NCI-H146 treated with DMSO at 0.1 percent for 48 hours (cell line): ENCODE measurements at regions not wholly inside any gene's neighbourhood (a gene's known extent, or its start where the extent isn't known, plus 50 kb on each side); places are given as distances from the start of the nearest gene placed in this dataset.

Source experiments
- DNase-seq: peaks from one replicate; lab custom pipeline; 2025; ENCODE audit not compliant: unreplicated experiment; lab: John Stamatoyannopoulos, UW

DNA sequence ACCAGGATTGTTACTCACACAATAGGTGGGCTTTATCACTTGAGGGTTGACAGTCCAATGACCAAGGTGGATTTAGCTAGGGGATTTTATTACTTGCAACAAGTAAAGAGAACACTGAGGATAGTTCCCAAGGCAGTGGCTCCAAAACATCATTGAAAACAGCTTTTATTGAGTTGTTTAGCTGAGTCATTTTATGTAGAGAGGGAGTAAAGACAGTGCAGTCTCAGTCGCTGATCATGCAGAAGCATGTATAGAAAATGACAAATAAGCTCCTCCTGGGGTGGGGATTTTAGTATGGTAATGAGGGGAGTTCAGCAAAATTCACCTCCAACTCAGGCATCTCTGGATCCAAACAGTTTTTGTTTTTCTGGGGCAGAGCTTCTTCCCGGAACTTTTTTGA is 163.0 kb upstream of the CCDC179 start:
- DNase-seq, result no peak

DNA sequence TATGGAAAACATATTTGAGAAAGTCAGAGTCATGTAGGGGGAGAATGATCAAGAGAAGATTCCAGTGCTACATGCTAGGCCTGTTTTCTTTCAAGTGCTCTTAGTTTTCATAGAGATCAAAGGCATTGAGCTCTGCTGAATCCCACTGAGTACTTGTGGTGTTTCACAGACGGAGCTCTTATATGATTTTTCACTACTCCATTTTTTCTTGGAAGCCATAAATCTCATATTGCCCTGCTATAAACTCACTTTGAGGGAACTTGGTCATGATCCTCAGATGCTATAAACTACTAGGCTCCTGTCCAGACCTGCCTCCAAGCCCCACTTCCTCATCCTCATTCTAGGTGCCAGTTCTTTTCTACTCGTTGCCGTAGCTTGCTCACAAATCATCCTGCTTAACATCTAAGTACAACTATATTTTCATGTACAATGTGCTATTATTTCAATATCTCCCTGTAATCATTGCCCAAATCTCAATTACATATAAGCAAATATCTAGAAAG is 180.8 kb upstream of the CCDC179 start:
- DNase-seq, result no peak

DNA sequence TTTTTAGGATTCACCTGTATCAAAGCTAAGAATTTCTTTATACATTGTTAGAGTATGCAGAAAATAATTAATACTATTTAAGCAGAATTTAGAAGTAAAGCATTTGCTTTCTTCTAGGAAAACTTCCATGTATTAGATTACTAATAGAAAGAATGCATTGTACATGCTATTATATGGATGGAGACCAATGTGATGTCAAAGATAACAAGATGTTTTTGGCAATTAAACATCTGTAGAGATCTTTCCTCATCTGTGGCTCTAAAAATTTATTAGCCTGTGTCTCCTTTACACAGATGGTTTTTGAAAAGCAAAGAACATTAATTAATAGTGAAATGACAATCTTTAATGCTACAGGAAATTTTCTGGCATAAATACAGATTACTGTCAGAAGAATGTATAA is 198.4 kb upstream of the CCDC179 start:
- no peak for DNase-seq

DNA sequence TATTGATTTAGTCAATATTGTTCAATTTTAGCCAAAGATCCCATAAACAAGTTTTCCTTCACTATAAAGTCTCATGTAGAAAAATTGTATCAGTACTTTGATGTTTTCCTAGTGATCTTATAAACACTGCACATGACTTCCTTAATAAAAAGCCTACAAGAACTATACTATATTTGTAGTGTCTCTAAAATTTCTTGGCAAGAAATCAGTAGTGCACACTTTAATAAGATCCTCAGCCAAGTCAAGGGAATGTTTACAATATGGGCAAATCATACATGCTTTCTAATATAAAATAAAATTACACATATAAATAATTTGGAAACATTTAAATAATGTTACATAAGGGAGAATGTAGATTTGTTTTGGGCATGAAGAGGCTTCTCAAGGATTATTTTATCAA is 203.0 kb upstream of the CCDC179 start:
- DNase-seq, result no peak

DNA sequence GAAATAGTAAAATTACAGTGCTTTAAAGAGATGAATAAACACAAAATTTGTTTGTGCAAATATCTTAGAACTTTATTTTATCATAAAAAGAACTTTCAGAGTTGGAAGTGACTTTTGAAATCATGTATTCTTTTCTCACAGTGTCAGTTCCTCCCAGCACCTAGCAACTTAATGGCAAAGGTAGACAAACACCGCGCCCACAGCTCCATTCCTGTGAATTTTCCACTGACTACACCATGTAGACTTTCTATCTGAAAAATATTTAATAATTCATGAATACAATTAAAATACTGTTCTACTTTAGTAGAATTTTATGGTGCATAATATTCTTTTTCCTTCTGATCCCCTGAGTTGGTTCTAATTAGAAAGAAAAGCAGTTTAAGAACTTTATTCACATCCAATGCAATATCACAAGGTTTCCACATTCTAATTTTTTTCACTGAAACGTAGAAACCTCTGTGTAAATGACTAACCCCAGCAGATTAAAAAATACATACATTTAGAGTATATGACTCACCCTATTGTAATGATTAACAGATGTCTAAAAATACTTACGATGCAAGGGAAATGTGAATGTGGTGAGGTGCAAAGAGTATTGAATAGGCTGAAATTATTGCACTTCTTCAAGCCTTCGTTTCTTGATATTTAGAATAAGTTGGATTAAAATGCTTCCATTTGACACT is 218.2 kb upstream of the CCDC179 start:
- no peak for DNase-seq

DNA sequence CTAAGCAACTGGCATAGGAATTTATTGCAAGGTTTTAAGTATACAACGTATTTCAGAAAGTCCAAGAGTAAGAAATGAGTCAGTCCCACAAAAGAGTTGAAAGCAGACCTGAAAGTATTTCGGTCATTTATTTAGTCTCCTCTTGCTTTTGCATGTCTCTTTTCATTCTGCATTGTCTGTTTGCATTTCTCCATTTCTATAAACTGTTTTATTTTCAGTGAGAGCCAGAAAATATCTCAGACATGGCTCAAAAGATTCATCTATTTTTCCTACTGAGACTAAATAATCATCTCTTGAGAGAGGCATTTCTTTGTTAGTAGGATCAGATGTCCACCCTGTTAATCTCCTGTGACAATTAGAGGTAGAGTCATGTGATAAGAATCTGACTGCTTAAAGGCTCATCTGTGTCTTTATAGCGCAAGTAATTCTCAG is 219.1 kb upstream of the CCDC179 start:
- no peak for DNase-seq

DNA sequence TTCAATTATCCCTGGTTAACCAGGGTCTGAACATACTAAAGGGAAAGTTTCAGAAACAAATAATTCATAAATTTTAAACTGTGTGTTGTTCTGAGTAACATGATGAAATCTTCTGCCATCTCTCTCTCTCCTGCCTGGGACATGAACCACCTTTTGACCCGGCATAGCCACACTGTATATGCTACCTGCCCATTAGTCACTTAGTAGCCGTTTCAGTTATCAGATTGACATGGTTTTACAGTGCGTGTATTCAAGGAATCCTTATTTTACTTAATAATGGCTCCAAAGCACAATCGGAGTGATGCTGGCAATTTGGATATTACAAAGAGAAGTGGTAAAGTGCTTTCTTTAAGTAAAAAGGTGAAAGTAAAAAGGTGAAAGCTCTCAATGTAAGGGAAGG is 227.1 kb upstream of the CCDC179 start:
- DNase-seq, result no peak

DNA sequence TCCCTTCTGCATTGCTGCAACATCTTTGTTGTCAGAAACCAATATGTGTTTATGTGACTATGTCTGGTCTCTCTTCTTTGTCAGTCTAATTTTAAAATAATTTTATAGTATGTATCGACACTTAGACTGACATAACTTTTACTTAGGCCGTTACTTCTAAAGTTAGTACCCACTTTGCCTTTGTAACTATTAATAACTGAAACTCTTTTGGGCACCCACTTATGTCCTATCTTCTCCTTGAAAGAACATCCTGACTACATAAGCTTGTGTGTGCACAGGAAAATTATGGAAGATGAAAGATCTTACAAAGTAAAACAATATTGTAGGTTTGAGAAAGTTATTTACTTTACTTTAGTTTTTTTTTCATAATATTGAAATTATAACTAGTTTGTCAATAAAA is 230.4 kb upstream of the CCDC179 start:
- DNase-seq, result no peak

DNA sequence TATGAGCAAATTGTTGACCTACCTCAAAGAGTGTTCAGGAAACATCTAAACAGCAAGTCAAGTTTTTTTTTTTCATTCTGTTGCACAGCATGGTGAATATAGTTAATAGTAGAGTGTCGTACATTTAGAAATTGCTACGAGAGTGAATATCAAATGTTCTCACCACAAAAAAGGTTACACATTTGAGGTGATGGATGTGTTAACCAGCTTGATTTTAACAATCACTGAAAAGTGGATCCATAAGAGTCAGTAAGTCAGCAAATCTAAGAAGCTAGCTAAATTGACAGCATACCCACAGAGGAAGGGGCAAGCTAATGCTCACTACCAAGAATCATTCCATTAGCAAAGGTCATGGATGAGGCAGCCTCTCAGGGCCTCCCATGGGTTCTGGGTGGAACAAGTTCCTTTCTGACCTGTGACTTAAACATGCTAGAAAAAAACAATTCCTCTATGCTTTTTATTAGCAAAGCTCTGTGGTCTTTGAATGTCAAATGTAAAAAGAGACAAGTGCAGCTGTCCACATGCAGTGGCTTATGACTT is 235.4 kb upstream of the CCDC179 start:
- DNase-seq, result no peak

DNA sequence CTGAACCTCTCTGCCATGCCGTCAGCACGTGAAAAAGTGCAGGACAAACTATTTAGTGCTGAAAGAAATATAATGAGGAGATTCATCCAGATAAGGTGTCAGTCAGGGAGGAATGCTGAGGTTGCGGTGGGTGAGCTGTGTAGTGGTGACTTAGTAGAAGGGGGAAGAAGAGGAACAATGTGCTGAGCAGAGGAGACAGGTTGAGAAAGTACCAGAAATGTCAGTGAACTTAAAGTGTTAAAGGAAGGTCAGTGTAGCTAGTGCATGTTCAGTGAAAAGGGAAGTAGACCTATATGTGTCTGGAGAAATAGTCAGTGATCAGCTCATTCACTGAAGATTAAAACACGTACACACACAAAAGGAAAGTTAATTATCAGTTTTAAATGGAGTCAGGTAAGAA is 237.6 kb upstream of the CCDC179 start:
- no peak for DNase-seq

DNA sequence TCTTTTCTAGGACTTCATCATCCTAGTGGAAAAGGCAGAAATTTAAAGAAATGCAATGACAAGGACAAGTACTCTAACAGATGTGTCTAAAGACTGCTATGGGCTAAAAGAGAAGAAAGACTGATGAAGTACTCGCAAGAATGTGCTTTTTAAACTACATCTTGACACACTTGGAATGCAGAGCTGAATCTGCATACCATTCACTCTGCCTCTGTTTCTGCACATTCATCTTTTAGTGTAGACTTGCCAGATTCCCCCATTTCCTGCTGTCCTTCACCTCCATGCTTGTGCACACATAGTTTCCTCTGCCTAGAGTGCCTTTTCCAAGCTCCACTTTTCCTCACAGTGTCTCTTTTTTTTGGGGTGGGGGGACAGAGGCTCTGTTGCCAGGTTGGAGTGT is 239.0 kb upstream of the CCDC179 start:
- DNase-seq, result no peak

DNA sequence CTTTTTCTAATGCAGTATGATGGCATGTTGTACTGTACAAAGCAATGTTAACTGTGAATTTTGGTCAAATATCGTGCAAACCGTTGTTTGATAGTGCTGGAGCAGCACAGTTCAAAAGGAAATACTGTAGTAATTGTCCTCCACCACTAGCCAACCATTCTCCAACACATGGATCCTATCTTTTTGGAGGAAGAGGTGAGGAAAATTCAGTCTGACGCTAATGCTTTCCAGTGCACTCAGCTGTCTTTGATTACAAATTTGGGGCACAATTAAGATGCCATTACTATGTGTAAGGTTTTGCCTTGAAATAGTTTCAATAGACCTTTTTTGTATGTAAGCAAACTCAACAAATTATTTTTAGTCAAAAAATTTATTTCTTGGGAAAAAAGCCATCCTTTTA is 240.5 kb upstream of the CCDC179 start:
- DNase-seq, result no peak

DNA sequence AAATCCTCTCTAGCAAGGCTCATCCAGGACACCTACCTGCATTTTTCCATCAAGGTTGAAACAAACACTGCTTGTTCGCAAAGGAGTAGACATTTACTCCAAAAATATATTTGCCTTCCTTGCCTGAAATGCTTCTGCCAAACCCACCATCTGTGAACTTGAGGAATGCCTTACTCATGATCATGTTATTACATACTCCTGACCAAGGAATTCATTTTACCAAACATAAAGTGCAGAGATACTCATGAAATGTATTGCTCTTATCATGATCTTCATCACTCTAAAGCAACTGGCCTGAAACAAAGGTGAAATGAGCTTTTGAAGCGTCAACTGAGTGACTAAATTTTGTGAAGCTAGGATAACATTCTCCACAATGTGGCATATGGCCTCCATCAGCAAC is 243.1 kb upstream of the CCDC179 start:
- DNase-seq, result no peak

DNA sequence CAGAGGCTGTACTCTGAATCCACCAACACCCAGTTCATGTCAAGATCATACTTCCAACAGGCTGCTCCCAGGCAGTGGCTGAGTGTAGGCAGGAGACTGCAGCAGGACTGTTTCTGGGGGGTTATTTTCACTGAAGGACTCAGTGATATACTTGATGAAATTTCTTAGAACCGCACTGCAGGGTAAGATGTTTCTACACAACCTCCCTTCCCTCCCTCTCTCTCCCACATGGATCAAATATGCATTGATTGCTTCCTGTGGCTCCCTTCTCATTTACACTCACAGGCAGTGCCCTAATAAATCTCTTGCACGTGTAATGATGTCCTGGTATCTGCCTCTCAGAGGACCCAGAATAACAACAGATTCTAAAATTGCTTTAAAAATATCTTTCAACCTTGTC is 251.3 kb upstream of the CCDC179 start:
- no peak for DNase-seq

DNA sequence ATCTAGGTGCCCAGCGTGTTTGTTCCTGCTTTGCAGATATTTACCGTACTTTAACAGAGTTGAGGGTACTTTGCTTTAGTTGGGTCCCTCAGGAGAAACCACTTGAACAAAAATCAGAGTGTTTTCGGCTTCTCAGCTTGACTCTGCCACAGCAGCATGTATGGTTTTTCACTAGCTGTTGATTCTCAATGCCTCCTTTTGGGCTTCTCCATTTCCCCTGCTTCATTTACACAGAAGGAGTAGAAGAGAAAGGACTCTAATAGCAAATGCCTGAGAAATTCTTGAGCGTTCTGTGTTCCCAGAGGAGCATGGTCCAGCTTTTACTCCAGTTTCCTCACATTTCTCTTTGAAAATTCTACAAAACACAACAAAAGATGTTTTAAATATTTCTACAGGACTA is 252.1 kb upstream of the CCDC179 start:
- no peak for DNase-seq

DNA sequence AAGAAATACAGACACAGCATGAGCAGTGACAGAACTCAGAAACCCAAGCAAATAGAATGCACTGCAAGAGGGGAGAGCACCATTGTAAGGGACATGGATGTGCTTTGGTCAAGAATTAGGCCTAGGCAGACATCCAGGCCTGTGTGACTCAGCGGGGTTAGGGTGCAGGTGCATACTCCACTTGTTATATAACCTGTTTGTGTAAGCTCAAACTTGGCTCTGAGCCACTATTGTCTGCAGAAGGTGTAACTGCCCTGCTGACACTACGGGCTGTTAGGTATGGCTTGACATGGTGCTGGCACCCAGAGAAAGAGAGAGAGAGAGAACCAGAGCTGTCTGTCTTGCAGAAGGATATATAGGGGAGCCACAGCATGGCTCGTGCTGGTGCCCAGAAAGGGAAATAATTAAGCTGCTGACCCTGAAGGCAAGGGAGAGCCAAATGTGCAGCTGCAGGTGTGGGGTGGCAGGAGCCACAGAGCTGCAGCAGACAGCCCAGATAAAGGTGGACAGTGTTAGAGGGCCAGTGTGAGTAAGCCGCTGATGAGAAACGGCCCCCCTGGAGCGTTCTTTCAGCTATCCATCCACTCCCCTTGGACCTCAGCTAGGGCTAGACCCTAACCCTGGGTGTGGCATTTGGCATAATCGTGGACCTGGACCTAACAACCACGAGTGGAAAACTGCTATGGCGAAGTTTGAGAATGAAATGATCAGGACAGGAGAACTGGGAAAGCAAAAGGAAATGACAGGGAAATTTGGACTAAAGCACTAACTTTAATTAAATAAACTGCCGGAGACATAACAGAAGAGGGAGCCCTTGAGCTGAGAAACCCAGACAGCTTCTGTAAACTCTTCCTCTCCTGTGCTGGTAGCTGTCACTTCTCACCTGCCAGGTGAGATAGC is 253.0 kb upstream of the CCDC179 start:
- peak; percentile 40 for DNase-seq

DNA sequence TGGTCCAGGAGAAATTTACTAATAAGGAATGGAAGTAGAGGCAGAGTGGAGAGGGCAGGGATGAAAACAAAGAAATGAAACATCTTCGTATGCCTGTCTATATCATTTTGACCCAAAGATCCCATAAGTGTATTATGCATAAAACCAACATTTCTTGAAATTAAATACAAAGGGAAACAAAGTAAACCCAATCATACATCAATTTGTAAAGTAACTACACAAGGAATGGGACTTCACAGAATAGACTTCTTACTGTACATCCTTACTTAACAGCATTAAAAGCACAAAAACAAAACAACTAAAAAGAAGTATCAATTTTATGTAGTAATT is 253.6 kb upstream of the CCDC179 start:
- no peak for DNase-seq

DNA sequence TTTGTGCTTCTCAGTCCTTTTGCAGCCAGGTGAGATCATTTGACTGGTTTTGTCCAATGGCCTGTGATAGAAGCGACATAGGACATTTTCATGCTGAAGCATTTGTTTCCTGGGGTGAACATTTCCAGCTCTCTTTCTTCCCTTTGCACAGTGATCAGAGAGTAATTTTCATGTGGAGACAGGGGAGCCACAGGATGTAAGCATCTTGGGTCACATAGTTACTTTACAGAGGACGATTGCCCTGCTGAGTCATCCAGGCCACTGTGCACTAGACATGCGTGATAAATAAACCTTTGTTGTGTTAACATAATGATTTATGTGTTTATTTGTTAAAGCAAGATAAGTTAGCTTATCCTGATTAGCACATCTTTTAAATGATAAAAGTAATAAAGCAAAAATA is 263.5 kb upstream of the CCDC179 start:
- DNase-seq, result no peak

DNA sequence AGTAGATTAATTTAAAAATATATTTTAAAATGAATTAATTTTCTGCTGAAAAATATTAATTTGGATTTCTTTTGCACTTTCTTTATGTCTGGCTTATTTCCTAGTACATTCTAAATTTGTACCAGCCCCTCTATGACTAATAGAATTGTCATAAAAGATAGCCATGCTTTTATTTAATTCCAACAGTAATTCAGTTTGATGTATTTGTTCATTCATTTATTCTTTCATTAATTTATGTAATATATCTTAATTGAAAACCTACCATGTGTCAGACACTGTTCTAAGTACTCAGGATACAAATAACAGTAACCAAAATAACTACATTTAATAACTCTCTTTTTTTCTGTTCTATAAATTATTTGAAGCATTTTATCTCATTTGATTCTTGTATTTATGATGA is 264.0 kb upstream of the CCDC179 start:
- DNase-seq, result no peak

DNA sequence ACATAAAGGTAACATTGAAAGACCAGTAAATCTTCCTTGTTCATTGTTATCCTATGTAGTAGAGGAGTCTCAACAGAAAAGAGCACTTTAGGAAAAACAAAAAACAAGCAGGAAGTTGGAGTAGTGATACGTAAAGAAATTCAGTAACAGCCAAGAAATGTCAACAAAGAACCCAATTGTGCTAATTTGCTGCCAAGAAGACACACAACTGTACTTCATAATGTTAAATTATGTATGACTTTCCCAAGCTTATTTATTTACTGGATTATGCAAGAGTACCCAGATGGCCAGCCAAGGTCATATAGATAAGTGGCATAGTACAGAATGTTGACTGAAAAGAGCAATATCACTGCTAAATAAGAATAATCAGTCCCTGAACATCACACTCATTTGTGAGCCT is 264.7 kb upstream of the CCDC179 start:
- no peak for DNase-seq

DNA sequence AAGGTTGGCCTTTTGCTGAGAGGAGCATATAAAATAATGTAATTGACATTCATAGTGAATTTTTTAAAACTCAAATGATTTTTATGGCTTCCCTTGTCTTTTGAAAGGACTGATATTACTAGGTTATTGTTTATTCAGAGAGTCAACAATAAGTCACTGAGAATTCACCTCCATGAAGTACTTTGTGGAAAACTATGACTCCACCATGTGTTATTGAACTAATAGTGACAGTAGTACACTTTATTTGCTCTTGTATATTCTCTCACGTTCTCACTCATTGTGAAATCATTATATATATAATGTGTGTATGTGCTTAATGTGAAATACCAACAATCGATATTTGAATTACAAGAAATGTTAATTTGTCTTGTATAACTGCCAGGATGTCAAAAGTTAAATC is 267.4 kb upstream of the CCDC179 start:
- DNase-seq, result no peak

DNA sequence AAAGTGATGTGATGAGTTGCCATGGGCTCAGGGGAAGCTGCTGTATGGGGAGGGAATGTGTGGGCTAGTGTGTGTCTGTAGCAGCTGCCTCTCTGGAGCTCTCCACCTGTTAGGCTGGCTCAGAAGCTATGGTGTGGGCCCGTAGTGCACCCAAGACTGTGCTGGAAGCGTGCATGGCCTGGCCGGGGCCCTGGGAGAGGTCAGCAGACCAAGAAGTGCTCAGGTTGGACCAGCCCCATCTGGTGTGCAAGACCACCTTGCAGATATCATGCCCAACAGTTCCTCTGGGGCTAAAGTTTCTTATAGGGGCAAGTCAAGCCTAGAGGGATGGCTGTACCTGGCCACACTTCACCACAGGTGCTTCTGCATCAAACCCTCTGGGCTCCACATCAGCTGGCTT is 274.4 kb upstream of the CCDC179 start:
- DNase-seq, result no peak
